Stimulated activated naive CD4-positive, alpha-beta T cell treated with Interleukin-2 at 50 U/mL for 16 hours (primary cell): ENCODE measurements at regions not wholly inside any gene's neighbourhood (a gene's known extent, or its start where the extent isn't known, plus 50 kb on each side); places are given as distances from the start of the nearest gene placed in this dataset.
"Not testable (repeated sequence)": the region's sequence is repeated elsewhere in the genome, so short reads cannot be mapped to it uniquely, and the experiment has no call there.

Experiments
- DNase-seq: peaks from one replicate; lab custom pipeline; 2025; lab: John Stamatoyannopoulos, UW

- DNase-seq = no peak
These were observed 1093.2 kb downstream of the TMEM121 start for GRCh38 chr14:106619606-106620005.

GRCh38 chr14:106620368-106620767, 1094.0 kb downstream of the TMEM121 start:
- no peak for DNase-seq

DNA sequence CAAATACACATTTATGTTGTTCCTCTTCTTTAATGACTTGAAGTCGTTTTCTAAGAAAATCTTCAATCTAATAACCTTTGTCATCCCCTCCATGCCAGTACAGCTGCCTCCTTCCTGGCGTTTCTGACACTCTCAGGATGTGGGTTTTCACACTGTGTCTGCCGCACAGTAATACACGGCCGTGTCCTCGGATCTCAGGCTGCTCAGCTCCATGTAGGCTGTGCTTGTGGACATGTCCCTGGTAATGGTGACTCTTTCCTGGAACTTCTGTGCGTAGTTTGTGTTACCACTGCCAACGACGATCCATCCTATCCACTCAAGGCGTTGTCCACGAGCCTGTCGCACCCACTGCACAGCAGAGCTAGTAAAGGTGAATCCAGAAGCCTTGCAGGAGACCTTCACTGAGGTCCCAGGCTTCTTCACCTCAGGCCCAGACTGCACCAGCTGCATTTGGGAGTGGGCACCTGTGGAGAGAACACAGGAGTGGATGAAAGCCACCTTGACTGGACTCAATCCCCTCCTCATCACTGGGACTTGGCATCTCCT, 1095.9 kb downstream of the TMEM121 start:
- no peak for DNase-seq

DNA sequence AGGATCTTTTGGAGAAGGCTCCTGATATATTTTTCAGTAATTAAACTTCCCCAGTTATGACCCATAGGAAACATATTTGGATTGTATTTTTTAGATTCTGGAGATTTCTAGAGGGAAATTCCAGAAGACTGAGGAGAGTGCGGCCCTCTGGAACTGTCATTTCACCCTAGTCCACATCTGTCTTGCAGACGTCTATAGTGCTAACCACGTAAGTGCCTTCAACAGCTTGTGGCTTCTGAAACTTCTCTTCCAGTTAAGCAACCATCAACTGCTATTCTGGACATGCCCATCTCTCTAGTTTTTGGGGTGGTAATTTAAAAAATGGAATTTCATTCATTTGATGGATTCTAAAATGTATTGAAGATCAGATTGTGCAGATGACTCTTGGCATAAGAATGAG, 1098.8 kb downstream of the TMEM121 start:
- no peak for DNase-seq

- DNase-seq = not testable (repeated sequence)
These were observed 1100.1 kb downstream of the TMEM121 start for GRCh38 chr14:106626469-106626868.

DNA sequence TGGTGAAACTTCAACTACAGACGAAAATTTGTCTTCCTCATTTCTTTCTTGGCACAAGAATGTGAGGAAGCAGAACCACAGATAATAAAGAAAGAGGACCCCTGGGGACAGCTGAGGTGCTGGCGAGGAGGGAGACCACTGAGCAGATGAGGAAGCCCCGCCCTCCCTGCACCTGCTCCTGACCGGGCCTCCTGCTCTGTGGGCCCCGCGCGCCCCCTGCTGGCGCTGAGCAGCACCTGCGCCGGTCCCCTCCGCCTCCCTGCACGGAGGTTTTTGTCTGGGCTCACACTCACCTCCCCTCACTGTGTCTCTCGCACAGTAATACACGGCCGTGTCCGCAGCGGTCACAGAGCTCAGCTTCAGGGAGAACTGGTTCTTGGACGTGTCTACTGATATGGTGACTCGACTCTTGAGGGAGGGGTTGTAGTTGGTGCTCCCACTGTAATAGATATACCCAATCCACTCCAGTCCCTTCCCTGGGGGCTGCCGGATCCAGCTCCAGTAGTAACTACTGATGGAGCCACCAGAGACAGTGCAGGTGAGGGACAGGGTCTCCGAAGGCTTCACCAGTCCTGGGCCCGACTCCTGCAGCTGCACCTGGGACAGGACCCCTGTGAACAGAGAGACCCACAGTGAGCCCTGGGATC, 1100.7 kb downstream of the TMEM121 start:
- peak; percentile 38 for DNase-seq

DNA sequence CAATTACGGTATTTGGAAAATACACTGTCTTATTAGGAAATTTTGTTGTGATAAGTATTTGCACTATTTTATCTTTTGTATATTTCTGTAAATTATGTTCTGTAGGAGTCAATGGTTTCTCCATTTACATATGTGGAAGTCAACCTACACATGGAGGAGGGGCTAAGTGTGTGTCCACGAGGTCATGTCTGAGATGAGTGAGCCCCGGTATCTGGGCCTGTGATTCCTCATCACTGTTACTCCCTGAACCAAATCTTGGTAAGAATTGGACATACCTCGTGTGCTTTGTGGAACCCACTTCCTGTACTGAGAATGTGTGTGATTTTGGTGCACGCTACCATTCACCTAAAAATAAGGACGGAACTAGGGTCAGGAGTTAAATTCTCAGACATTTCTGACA, 1105.5 kb downstream of the TMEM121 start:
- no peak for DNase-seq

DNA sequence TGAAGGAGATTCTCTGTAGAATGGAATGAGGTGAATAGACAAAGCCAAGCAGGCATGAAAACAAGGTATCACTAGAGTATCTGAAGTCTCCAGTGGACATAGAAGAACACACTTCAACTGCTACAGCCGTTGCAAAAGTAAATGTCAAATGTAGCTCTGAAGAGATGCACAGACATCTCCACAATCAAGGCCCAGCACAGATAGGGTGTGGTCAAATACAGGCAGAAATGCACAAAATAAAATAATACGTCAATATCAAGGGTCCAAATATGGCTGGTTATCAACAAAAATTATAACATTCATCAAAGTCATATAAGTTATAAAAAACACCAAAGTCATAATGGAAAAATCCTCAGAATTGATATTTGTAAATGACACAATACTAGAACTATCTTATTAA, 1107.3 kb downstream of the TMEM121 start:
- DNase-seq = no peak

GRCh38 chr14:106635569-106635968, 1109.2 kb downstream of the TMEM121 start:
- no peak for DNase-seq

DNA sequence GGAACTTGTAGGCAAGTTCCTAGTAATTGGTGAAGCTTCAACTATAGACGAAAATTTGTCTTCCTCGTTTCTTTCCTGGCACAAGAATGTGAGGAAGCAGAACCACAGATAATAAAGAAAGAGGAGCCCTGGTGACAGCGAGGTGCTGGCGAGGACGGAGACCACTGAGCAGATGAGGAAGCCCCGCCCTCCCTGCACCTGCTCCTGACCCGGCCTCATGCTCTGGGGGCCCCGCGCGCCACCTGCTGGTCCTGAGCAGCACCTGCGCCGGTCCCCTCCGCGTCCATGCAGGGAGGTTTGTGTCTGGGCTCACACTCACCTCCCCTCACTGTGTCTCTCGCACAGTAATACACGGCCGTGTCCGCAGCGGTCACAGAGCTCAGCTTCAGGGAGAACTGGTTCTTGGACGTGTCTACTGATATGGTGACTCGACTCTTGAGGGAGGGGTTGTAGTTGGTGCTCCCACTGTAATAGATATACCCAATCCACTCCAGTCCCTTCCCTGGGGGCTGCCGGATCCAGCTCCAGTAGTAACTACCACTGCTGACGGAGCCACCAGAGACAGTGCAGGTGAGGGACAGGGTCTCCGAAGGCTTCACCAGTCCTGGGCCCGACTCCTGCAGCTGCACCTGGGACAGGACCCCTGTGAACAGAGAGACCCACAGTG, 1112.5 kb downstream of the TMEM121 start:
- DNase-seq = not testable (repeated sequence)

DNA sequence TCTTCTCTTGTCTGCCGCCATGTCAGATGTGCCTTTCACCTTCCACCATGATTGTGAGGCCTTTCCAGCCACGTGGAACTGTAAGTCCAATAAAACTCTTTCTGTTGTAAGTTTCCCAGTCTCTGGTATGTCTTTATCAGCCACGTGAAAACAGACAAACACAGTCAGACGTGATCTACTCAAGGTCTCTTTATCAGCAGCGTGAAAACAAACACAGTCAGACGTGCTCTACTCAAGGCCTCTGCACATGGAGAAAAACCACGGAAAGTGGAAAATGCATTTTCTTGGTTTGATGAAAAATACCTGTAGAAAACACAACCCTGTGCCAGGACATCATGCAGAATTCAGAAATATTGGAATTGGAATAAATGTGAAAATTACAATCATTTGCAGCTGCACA, 1115.7 kb downstream of the TMEM121 start:
- no peak for DNase-seq

DNA sequence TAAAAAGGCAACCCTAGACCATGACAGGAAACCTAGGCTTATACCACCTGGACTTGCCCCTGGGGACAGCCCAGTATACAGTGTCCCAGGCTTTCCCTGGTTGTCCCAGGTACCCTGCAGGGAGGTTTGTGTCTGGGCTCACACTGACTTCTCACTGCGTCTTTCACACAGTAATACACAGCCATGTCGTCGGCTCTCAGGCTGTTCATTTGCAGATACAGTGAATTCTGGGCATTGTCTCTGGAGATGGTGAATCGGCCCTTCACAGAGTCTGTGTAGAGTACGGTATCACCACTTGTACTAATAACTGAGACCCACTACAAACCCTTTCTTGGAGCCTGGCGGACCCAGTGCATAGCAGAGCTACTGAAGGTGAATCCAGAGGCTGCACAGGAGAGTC, 1116.6 kb downstream of the TMEM121 start:
- not testable (repeated sequence) for DNase-seq

DNA sequence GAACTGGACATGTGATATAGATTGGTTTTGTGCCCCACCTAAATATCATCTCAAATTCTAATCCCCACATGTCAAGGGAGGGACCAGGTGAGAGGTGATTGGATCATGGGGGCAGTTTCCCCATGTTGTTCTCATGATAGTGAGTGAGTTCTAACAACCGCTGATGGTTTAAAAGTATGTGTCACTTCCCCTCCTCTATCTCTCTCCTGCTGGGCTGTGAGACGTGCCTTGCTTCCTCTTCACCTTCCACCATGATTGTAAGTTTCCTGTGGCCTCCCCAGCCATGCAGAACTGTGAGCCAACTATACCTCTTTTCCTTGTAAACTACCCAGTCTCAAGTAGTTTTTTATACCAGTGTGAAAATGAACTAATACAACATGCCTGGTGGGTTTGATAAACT, 1122.5 kb downstream of the TMEM121 start:
- DNase-seq = not testable (repeated sequence)

DNA sequence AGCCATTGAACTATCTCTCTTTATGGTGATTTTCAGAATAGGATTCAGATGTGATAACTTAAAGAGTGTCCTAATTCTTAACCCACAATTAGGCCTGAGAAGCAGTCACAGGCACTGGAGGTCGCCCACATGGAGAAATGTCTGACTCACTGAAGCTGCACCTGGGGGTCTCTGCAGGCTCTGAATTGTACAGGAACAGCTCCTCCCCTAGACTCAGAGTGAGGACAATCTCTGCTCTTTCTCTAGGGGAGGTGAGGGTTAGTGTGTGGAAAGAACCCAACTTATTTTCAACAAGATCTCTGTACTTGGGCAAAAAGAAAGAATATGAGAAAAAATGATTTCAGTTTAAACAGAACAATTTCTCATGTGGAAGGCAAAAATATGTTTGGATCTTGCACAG, 1124.6 kb downstream of the TMEM121 start:
- no peak for DNase-seq

- DNase-seq = no peak
These were observed 1126.1 kb downstream of the TMEM121 start for GRCh38 chr14:106652494-106652893.

DNA sequence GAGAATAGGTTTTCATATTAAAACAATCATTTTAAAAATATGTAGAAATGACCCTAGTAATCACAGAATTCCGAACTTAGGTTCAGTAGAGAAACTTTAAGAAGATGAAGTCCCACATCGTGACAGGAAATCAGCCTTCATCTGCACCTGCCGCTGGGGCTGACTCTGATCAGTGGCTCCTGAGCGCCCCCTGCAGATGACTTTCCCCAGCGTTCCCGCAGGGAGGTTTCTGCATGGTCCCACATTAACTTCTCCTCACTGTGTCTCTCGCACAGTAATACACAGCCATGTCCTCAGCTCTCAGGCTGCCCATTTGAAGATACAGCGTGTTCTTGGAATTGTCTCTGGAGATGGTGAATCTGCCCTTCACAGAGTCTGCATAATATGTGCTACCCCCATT, 1131.1 kb downstream of the TMEM121 start:
- DNase-seq = peak; percentile 27

GRCh38 chr14:106658066-106658860, 1131.9 kb downstream of the TMEM121 start:
- not testable (repeated sequence) for DNase-seq

GRCh38 chr14:106661561-106661960, 1135.2 kb downstream of the TMEM121 start:
- DNase-seq = not testable (repeated sequence)

- no peak for DNase-seq
These were observed 1136.7 kb downstream of the TMEM121 start for GRCh38 chr14:106662936-106663550.

DNA sequence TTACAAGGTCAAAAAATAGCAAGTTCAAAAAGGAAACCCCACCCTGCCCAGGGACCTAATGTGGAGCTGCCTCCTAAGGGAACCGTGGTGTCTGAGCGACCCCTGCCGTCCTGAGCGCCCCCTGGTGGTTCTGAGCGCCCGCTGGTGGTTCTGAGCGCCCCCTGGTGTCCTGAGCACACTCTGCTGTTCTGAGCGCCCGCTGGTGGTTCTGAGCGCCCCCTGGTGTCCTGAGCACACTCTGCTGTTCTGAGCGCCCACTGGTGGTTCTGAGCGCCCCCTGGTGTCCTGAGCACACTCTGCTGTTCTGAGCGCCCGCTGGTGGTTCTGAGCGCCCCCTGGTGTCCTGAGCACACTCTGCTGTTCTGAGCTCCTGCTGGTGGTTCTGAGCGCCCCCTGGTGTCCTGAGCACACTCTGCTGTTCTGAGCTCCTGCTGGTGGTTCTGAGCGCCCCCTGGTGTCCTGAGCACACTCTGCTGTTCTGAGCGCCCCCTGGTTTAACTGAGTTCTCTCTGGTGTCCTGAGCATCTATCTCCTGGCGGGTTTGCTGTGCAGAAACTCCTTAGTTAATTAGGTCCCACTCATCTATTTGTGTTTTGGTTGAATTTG, 1137.5 kb downstream of the TMEM121 start:
- peak; percentile 62 for DNase-seq

DNA sequence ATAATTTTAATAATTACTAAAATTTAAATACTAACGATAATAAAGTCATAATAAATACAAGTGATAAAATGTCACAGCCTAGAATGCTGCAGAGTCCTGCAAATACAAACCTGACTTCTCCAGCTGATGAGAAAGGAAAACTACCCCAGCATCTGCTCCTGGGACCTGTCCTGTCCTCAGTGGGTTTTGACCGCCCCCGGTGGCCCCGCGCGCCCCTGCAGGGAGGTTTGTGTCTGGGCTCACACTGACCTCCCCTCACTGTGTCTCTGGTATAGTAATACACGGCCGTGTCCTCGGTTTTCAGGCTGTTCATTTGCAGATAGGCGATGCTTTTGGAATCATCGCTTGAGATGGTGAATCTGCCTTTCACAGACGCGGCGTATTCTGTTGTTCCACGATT, 1139.4 kb downstream of the TMEM121 start:
- DNase-seq = no peak

- DNase-seq = no peak
These were observed 1140.0 kb downstream of the TMEM121 start for GRCh38 chr14:106666341-106666740.
